GM18507 (cell line): ENCODE measurements at regions not wholly inside any gene's neighbourhood (a gene's known extent, or its start where the extent isn't known, plus 50 kb on each side); places are given as distances from the start of the nearest gene placed in this dataset.
"Not testable (repeated sequence)": the region's sequence is repeated elsewhere in the genome, so short reads cannot be mapped to it uniquely, and the experiment has no call there.

Experiments
- DNase-seq: peaks from one replicate; pipeline ENCODE4 v3.0.0; 2011; ENCODE audit warnings: low read depth; ENCODE audit not compliant: insufficient read length; ENCODE audit errors: extremely low spot score
- FAIRE-seq: peaks from 2 replicates; lab custom pipeline; 2011; peaks lifted over from hg19 to GRCh38; lab: Jason Lieb, UNC

DNA sequence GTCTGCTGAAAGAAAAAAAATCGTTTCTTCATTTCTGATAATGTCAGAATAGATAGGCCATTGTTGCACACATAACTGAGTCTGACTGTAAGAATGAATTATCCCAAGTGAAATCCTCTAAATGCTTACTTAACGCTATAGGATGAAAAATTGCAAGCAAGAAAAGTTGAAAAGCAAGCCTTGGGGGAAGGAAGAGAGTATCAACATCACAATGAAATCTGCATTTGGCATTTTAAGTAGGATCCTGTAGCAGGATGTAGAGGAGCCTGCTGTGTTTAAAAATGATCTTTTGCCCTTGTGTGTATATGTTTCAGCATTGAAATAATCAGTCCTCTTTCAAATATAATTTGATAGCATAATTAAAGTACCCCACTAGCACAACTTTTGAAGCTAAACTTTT lies 464.3 kb upstream of the ZNF337 start:
- DNase-seq, FAIRE-seq: not testable (repeated sequence)

DNA sequence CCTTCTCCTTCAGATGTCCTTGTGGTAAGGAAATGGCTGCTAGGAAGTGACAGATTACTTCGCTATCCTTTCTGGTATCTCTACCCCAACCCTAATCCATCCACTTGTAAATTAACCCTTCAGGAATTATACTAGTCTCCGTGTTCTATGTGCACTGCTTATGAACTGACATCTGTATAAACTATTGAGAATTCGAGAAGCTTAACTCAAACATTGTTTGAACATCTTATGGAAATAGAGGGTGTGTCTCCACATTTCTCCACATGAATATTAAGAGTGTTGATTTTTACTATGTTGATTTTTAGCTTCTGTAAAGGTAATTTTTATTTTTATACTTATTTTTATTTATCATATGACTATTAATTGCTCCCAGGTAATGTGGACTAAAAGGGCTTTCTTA lies 457.6 kb upstream of the ZNF337 start:
- DNase-seq (no peak), FAIRE-seq (no peak)

GRCh38 chr20:26135325-26136110 lies 438.9 kb upstream of the ZNF337 start:
- DNase-seq (no peak), FAIRE-seq (no peak)

DNA sequence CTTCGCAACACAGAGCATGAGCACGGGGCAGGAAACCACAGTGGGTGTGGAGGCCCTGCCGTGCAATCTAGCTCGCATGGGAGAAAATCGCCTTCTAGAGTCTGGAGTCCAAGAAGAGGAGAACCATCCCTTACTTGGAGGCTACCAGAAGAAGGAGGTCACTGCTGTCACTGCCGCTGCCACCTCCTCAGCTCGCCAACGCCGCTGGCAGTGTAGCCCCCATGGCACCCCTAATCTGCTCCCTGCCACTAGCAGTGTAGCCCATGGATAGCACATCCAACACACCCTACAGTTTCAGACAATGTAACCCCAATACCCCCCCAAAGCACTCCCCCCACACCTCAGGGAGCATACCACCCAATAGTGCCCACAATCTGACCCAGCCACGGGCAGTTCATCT lies 438.0 kb upstream of the ZNF337 start:
- FAIRE-seq: no peak
- DNase-seq: no peak

DNA sequence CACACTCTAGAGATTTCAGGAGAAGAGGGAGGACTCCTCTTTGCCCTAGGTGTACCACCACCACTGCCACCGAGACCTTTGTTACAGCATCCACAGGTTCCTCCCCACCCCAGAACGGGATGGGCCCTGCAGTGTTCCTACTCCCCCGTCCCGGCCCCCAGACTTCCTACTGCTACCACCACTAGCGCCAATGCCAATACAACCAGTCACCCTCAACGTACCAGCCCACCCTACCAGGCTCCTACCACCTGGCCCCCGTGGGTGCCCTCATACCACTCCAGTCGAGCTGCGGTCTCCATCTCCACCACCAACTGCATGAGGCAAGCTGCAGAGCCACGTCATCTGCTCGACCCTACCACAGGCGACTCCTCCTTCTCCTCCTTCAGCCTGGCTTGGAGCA lies 437.1 kb upstream of the ZNF337 start:
- not testable (repeated sequence) for FAIRE-seq, DNase-seq

- not testable (repeated sequence) for FAIRE-seq, DNase-seq
These were observed 424.3 kb upstream of the ZNF337 start for GRCh38 chr20:26120920-26121319.

- not testable (repeated sequence) for FAIRE-seq
These were observed 397.8 kb upstream of the ZNF337 start for GRCh38 chr20:26094498-26094897.

DNA sequence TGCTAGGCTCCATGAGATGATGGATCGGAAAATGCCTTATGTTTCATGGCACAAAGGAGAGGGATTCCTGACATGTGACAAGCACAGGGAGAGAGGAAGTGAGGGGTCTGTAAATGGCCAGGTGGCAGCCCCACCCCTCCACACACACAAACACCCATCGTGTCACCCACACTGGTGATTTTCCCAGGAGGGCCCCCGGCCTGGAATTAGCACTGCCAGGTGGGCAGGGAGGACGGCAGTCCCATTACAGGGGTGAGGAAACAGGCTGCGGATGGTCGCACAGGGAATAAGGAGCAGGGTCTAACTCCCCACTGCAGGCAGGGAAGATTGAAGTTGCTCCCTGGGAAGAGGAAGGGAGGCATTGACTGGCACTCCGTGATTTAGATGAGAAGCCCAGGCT lies 395.3 kb upstream of the ZNF337 start:
- not testable (repeated sequence) for DNase-seq, FAIRE-seq

More at GRCh38 chr20:26094498-26094897, 397.8 kb upstream of the ZNF337 start:
- DNase-seq: not testable (repeated sequence)

DNA sequence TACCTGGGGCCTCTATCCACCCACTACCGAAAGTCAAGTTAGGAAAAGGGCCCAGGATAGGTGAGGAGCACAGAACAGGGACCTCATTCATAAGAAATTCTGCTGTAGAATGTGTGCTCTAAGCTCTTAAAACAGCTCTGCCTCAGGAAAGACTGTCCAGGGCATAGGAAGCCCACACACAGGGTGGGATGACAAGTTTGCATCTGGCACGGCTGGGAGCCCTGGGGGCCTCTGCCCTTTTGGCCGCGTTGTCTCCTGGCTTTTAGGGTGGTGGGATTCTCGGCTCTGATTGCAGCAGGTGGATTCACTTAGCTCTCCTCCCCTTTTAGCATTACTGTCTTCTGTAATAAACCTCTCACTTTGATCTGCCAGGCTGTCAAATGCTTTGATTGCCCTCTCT lies 389.5 kb upstream of the ZNF337 start:
- not testable (repeated sequence) for FAIRE-seq, DNase-seq

DNA sequence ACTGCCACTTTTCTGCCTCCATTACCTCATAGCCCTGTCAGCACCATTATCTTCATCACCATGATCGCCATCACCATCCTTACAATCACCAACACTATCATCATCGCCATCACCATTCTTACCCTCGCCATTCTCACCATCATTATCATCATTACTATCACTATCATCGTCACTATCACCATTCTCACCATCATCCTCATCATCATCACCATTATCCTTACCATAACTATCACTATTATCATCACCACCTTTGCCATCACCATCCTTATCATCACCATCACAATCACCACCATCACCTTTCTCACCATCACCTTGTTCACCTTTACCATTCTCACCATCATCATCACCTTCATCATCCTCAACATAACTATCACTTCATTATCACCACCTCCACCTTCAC lies 377.3 kb upstream of the ZNF337 start:
- not testable (repeated sequence) for FAIRE-seq, DNase-seq

GRCh38 chr20:26059324-26059723 lies 362.7 kb upstream of the ZNF337 start:
- not testable (repeated sequence) for FAIRE-seq, DNase-seq

- DNase-seq, FAIRE-seq: not testable (repeated sequence)
These were observed 361.8 kb upstream of the ZNF337 start for GRCh38 chr20:26058446-26058845.

DNA sequence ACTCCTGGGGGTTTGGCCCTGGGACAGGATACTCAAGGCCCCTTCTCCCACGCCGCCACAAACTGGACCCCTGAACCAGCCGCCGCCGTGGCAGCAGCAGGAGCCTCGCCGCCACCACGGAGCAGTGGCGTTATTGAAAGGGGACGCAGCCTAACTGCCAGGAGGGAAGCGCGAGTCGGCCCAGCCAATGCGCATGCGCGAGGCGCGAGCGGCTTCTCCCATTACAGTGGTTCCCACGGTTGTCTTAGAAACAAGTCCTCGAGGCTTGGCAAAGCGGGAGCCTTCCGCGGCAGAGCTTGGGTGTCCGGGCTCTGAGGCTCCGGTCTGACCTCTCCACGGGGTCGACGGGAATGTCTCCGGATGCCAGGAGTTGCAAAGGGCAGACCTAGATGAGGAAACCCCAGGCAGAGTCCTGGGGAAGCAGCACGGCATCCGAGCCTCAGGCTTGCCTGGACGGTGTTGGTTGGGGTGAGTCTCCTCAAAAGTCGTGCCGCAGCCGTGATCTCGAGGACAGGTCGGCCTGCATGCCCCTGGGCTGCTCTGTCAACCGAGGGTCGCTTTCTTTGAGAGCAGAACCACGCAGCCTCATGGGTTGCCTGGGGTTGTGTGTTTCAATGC lies 360.6 kb upstream of the ZNF337 start:
- not testable (repeated sequence) for FAIRE-seq, DNase-seq

- DNase-seq, FAIRE-seq: not testable (repeated sequence)
These were observed 329.1 kb upstream of the ZNF337 start for GRCh38 chr20:26025792-26026191.

GRCh38 chr20:26010942-26011276 lies 314.3 kb upstream of the ZNF337 start:
- not testable (repeated sequence) for DNase-seq
- FAIRE-seq: peak; percentile 61

- FAIRE-seq, DNase-seq: not testable (repeated sequence)
These were observed 313.7 kb upstream of the ZNF337 start for GRCh38 chr20:26010224-26010941.

DNA sequence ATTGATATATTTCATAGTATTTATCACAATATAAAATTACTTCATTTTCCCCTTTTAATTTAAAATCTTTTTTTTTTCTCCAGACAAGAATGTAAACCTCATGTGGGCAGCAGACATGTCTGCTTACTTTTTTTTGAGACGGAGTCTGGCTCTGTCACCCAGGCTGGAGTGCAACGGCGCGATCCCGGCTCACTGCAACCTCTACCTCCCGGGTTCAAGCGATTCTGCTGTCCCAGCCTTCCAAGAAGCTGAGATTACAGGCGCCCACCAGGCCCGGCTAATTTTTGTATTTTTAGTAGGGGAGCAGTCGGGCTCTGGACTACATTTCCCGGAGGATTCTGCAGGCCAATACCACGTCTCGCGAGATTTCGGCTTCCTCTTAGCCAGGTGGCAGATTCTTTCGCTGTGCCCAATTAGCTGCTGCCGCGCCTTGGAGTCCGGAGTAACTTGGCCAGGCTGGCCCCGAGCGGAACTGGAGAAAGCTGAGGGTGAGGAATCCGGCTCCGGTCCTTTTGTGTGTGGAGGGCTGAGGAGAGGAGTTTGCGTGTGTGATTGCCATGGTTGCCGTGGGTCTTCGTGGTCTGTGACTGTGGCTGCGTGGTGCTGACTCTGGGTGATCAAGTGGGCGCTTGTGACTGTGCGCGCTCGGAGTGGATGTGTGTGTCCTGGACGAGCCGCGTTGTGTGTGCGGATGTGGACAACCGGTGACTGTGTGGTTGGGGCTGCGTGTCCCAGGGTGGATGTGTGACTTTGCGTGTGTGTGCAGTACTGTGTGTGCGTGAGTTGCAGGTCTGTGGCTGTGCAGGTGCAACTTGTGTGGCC lies 313.0 kb upstream of the ZNF337 start:
- DNase-seq (peak; percentile 11), FAIRE-seq (peak; percentile 61)

DNA sequence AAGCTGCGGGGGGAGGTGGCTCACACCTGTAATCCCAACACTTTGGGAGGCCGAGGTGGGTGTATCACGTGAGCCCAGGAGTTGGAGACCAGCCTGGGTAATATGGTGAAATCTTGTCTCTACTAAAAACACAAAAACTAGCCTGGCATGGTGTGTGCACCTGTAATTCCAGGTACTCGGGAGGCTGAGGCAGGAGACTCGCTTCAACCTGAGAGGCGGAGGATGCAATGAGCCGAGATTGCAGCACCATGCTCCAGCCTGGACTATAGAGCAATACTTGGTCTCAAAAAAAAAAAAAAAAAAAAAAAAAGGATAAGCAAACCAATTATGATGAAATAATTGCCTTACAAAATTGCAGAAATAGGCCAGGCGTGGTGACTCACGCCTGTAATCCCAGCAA lies 311.4 kb upstream of the ZNF337 start:
- not testable (repeated sequence) for FAIRE-seq, DNase-seq

DNA sequence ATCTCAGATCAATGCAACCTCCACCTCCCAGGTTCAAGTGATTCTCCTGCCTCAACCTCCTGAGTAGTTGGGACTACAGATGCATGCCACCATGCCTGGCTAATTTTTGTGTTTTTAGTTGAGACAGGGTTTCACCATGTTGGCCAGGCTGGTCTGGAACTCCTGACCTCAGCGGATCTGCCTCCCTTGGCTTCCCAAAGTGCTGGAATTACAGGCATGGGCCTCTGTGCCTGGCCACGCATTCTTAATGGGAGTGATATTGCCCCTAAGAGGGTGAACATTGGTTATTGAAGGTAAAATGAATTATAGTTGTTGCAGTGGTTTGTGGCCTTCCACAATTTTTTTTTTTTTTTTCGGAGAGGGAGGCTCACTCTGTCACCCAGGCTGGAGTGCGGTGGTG lies 309.5 kb upstream of the ZNF337 start:
- not testable (repeated sequence) for FAIRE-seq, DNase-seq
